OCI-LY7 (cell line): ENCODE measurements at regions not wholly inside any gene's neighbourhood (a gene's known extent, or its start where the extent isn't known, plus 50 kb on each side); places are given as distances from the start of the nearest gene placed in this dataset.

Source experiments
- BruUV-seq: library from RNA; stranded (reverse); fragments of 400-500 nt; replicated peaks from 2 replicates; lab custom pipeline; 2021; lab: Mats Ljungman, UMichigan
- CTCF ChIA-PET: fragments of 300-600 bp; sonication (Branson Sonifier 250); formaldehyde crosslinking; loops from one replicate; lab custom pipeline; 2022; ENCODE audit warnings: antibody characterized with exemption; ENCODE audit not compliant: unreplicated experiment; lab: Charles Lee
- POLR2A ChIA-PET: fragments of 300-600 bp; sonication (Branson Sonifier 250); formaldehyde crosslinking; loops from one replicate; lab custom pipeline; 2022; ENCODE audit warnings: antibody characterized with exemption; lab: Charles Lee
- DNase-seq: peaks from one replicate; pipeline ENCODE4 v3.0.0-alpha.2; 2015; ENCODE audit warnings: low spot score
- H2AFZ ChIP-seq: fragments of 200-600 bp; sonication (generic), shearing (Covaris generic); 2 replicates; pipeline ENCODE4 v1.6.1; 2014; ENCODE audit warnings: mild to moderate bottlenecking, antibody characterized with exemption, low read length, moderate library complexity
- H3K27ac ChIP-seq: fragments of 200-600 bp; sonication (generic); 2 replicates; pipeline ENCODE4 v1.5.1; 2014; ENCODE audit warnings: mixed run types, low read depth, mild to moderate bottlenecking, moderate library complexity, low read length, inconsistent platforms; ENCODE audit not compliant: poor library complexity, severe bottlenecking
- H3K36me3 ChIP-seq: fragments of 200-600 bp; sonication (generic); 2 replicates; pipeline ENCODE4 v1.6.1; 2014; ENCODE audit warnings: mild to moderate bottlenecking, antibody characterized with exemption, low read length, moderate library complexity, mixed read lengths; ENCODE audit not compliant: insufficient read depth
- H3K4me1 ChIP-seq: fragments of 200-600 bp; sonication (generic); 2 replicates; pipeline ENCODE4 v1.5.1; 2014; ENCODE audit warnings: mild to moderate bottlenecking, low read length; ENCODE audit not compliant: insufficient read depth, poor library complexity, severe bottlenecking
- H3K4me2 ChIP-seq: fragments of 200-600 bp; sonication (generic); 2 replicates; pipeline ENCODE4 v1.6.1; 2014; ENCODE audit warnings: mild to moderate bottlenecking, low read length
- H3K4me3 ChIP-seq: fragments of 200-600 bp; sonication (generic); 2 replicates; pipeline ENCODE4 v1.5.1; 2014; ENCODE audit warnings: mild to moderate bottlenecking, low read depth, low read length; ENCODE audit not compliant: poor library complexity, severe bottlenecking
- H3K79me2 ChIP-seq: fragments of 200-600 bp; sonication (generic); 2 replicates; pipeline ENCODE4 v1.6.1; 2016; ENCODE audit warnings: low read depth, mild to moderate bottlenecking, low read length, moderate library complexity, mixed read lengths; ENCODE audit not compliant: insufficient read depth
- H3K9me2 ChIP-seq: fragments of 200-600 bp; sonication (generic); 2 replicates; pipeline ENCODE4 v1.6.1; 2016; ENCODE audit warnings: mild to moderate bottlenecking, low read length, mixed read lengths; ENCODE audit not compliant: insufficient read depth
- H3K9me3 ChIP-seq: fragments of 200-600 bp; sonication (generic); 2 replicates; pipeline ENCODE4 v1.6.1; 2014; ENCODE audit warnings: mild to moderate bottlenecking, mixed run types, low read length, mixed read lengths
- H4K20me1 ChIP-seq: fragments of 200-600 bp; sonication (generic); 2 replicates; pipeline ENCODE4 v1.6.1; 2014; ENCODE audit warnings: mild to moderate bottlenecking, antibody characterized with exemption, low read length, moderate library complexity, mixed read lengths; ENCODE audit not compliant: insufficient read depth
- EZH2phosphoT487 ChIP-seq: fragments of 200-600 bp; sonication (generic); IDR thresholded peaks from 2 replicates; pipeline ENCODE4 v1.6.1; 2018; ENCODE audit warnings: low read depth, borderline replicate concordance, mild to moderate bottlenecking, mixed run types, antibody characterized with exemption, low read length, moderate library complexity, mixed read lengths
- intact Hi-C: fragments of 100-400 bp; cut with micrococcal nuclease; formaldehyde crosslinking; loops from one replicate; pipeline ENCODE4 v1.10.0; 2022; ENCODE audit not compliant: unreplicated experiment
- TF ChIP-seq, protein P1 (sequence below): fragments of 200-600 bp; sonication (generic); conservative IDR thresholded peaks from 2 replicates; pipeline ENCODE4 v1.5.1; 2014; ENCODE audit warnings: mild to moderate bottlenecking, antibody characterized with exemption, low read length, moderate library complexity, mixed read lengths

DNA sequence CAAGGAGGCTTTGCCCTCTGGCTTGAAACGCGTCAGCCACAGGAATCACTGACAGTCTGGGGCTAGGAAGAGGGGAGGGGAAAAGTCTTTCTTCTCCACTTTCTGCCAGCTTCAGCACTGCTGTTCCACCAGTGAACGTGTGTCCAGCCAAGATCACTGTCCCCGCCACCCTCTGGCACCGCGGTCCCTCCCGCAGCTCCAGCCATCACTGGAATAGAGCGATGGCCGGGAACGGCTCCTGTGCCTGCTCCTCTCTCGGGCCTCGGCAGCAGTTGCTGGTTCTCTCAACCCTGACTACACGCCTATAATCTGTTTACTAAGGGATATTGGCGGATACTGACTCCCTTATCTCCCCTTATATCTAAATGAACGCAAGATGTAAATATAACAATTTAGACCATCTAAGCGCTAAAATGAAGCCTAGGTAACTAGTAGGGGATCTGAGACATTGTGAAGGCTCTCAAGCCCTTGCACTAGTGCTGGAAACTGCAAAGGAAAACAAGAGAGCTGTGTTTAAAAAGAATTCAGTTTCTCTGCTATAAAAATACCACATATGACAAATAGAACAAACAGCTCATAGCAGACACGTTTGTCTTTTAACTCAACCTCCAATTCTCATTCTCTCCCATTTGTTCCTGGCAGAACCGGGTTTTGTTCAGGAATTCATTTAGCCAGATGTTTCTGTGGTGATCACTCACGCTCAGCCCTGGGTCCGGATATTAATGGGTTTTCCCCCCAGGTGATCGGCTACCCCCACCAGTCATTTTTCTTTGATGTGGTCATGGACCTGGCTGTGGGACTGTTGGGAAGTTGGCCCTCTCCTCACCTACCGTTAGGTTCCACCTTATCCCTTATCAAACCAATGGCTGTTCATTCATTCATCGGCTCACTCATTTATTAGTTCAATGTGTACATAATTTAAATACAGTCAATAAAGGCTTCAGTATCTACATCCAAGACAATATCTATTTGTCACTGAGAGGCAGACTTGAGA is 149.8 kb downstream of the MED10 start:
- peak overlapping the region; percentile 53 for H3K27ac ChIP-seq
- no peaks in the 10 kb centered on the region for H3K36me3 ChIP-seq
- intact Hi-C loops, result no loop called here
- peak; percentile 37 for DNase-seq
- ChIA-PET POLR2A (interaction anchor here (0.6 to 2.3 kb wide), 8 partner anchors 13 to 1270 kb away, joined by 3 to 5 read pairs (median 3); no protein-coding TSS in a partner anchor), CTCF (no interaction called here)
- H3K4me3 ChIP-seq, result peak overlapping the region; percentile 46
- peak overlapping the region; percentile 70 for H3K4me2 ChIP-seq
- H3K4me1 ChIP-seq, result peaks cover 29% of the 10 kb centered on the region
- peak overlapping the region; percentile 88 for H2AFZ ChIP-seq
- H3K79me2 ChIP-seq, result no peaks in the 10 kb centered on the region
- H4K20me1 ChIP-seq, result no peaks in the 10 kb centered on the region
- no TSS peak for BruUV-seq
- H3K9me2 ChIP-seq, result no peaks in the 10 kb centered on the region
- H3K9me3 ChIP-seq, result no peaks in the 10 kb centered on the region
- TF ChIP-seq, protein P1, sequence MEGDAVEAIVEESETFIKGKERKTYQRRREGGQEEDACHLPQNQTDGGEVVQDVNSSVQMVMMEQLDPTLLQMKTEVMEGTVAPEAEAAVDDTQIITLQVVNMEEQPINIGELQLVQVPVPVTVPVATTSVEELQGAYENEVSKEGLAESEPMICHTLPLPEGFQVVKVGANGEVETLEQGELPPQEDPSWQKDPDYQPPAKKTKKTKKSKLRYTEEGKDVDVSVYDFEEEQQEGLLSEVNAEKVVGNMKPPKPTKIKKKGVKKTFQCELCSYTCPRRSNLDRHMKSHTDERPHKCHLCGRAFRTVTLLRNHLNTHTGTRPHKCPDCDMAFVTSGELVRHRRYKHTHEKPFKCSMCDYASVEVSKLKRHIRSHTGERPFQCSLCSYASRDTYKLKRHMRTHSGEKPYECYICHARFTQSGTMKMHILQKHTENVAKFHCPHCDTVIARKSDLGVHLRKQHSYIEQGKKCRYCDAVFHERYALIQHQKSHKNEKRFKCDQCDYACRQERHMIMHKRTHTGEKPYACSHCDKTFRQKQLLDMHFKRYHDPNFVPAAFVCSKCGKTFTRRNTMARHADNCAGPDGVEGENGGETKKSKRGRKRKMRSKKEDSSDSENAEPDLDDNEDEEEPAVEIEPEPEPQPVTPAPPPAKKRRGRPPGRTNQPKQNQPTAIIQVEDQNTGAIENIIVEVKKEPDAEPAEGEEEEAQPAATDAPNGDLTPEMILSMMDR, result no peak
- no peak for TF ChIP-seq EZH2phosphoT487

DNA sequence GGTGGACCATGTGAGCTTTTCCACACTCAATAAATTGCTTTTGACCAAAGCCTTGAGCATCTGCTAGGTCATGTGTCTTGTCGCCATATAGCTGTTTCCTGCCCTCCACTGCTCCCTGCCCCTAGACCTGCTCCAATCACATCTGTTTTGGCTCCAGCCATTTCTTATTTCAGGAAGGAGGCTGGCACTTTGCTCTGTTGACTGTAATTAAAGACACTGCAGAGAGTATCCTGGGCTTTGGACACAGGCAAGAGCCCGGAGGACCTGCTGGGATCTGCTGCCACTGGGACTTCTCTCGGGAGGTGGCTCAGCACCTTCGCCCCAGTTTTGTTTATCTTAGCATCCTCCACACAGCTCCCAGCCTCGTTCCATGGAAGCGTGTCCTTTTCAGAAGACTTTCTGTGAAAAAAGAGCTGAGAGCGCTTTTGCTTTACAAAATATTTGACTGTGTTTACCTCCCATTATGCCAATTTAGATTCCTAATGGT is 153.2 kb downstream of the MED10 start:
- Histone ChIP-seq H3K36me3 (no peaks in the 10 kb centered on the region), H2AFZ (no peak overlapping the region)
- BruUV-seq, result no TSS peak

More for the DNA sequence above, 153.2 kb downstream of the MED10 start:
- POLR2A ChIA-PET, result no interaction called here
- H3K4me2 ChIP-seq, result no peak overlapping the region
- no peaks in the 10 kb centered on the region for H3K9me3 ChIP-seq
- no peak overlapping the region for H3K27ac ChIP-seq
- H3K4me3 ChIP-seq, result no peak overlapping the region
- no peak for TF ChIP-seq EZH2phosphoT487
- TF ChIP-seq, protein P1, result no peak
- CTCF ChIA-PET, result no interaction called here
- intact Hi-C loops, result no loop called here
- peaks cover 29% of the 10 kb centered on the region for H3K4me1 ChIP-seq
- H3K79me2 ChIP-seq, result no peaks in the 10 kb centered on the region
- no peaks in the 10 kb centered on the region for H4K20me1 ChIP-seq
- no peak for DNase-seq
- no peaks in the 10 kb centered on the region for H3K9me2 ChIP-seq
